GM12878 (cell line): ENCODE measurements at regions not wholly inside any gene's neighbourhood (a gene's known extent, or its start where the extent isn't known, plus 50 kb on each side); places are given as distances from the start of the nearest gene placed in this dataset.

Source experiments
- ATAC-seq: fragments of 200-7000 bp; cut with Tn5 transposase; 3 replicates; pipeline ENCODE4 v1.9.1; 2020; ENCODE audit warnings: mild to moderate bottlenecking, moderate library complexity
- BruUV-seq: library from RNA; stranded (reverse); fragments of 400-500 nt; replicated peaks from 2 replicates; lab custom pipeline; 2021; lab: Mats Ljungman, UMichigan
- CTCF ChIA-PET: fragments of 300-600 bp; sonication (Branson Sonifier 250); formaldehyde crosslinking; extraction: SDS; loops from one replicate; lab custom pipeline; 2021; ENCODE audit warnings: inconsistent platforms; lab: Yijun Ruan, JAX
- POLR2A ChIA-PET: fragments of 350-600 bp; formaldehyde crosslinking; extraction: SDS; loops from one replicate; lab custom pipeline; 2021; ENCODE audit warnings: inconsistent platforms; lab: Charles Lee
- RAD21 ChIA-PET: fragments of 300-600 bp; sonication (Branson Sonifier 250); formaldehyde crosslinking; loops from one replicate; lab custom pipeline; 2023; ENCODE audit warnings: antibody characterized with exemption; ENCODE audit not compliant: unreplicated experiment; lab: Charles Lee
- SMC1A ChIA-PET: fragments of 300-600 bp; sonication (Branson Sonifier 250); formaldehyde crosslinking; loops from one replicate; lab custom pipeline; 2023; ENCODE audit not compliant: unreplicated experiment, uncharacterized antibody; lab: Charles Lee
- DNase-seq: peaks from one replicate; pipeline ENCODE4 v3.0.0-alpha.2; 2011; ENCODE audit warnings: low read depth, low spot score
- FAIRE-seq: peaks from 3 replicates; lab custom pipeline; 2011; peaks lifted over from hg19 to GRCh38; lab: Jason Lieb, UNC
- H2AFZ ChIP-seq: 2 replicates; pipeline ENCODE4 v1.6.0; 2011; ENCODE audit warnings: low read depth, low read length, control low read depth; ENCODE audit not compliant: control insufficient read depth
- H3K27ac ChIP-seq: 2 replicates; pipeline ENCODE4 v1.5.1; 2011; ENCODE audit warnings: control low read depth; ENCODE audit not compliant: control insufficient read depth, insufficient read depth
- H3K27me3 ChIP-seq, 2 experiments: replicated peaks in 1 of 2; 2 replicates each; pipeline versions ENCODE4 v1.6.0 to v1.6.1; 2011; ENCODE audit warnings: low read length in 1 of 2; ENCODE audit not compliant: control insufficient read depth in 2 of 2, insufficient read depth in 2 of 2
- H3K36me3 ChIP-seq, 2 experiments: 2 replicates each; pipeline ENCODE4 v1.5.1; 2011; ENCODE audit warnings: low read length in 1 of 2; ENCODE audit not compliant: control insufficient read depth in 2 of 2, insufficient read depth in 2 of 2
- H3K4me1 ChIP-seq: 2 replicates; pipeline ENCODE4 v1.6.1; 2011; ENCODE audit warnings: mild to moderate bottlenecking, low read length, moderate library complexity, mixed read lengths; ENCODE audit not compliant: control insufficient read depth, insufficient read depth
- H3K4me2 ChIP-seq: 2 replicates; pipeline ENCODE4 v1.6.0; 2011; ENCODE audit warnings: control low read depth; ENCODE audit not compliant: control insufficient read depth, insufficient read depth
- H3K4me3 ChIP-seq: fragments of 200-600 bp; sonication (generic); 2 replicates; pipeline ENCODE4 v1.5.1; 2016
- H3K79me2 ChIP-seq: 2 replicates; pipeline ENCODE4 v1.6.0; 2011; ENCODE audit warnings: low read length; ENCODE audit not compliant: control insufficient read depth, insufficient read depth
- H3K9ac ChIP-seq: 2 replicates; pipeline ENCODE4 v1.8.0; 2011; ENCODE audit warnings: low read length, control low read depth, mixed read lengths; ENCODE audit not compliant: control insufficient read depth, insufficient read depth
- H3K9me3 ChIP-seq: replicated peaks from 3 replicates; pipeline ENCODE4 v1.5.1; 2011; ENCODE audit warnings: mild to moderate bottlenecking, low read length; ENCODE audit not compliant: control insufficient read depth, insufficient read depth
- H4K20me1 ChIP-seq: 2 replicates; pipeline ENCODE4 v1.6.0; 2011; ENCODE audit not compliant: control insufficient read depth, insufficient read depth
- BCL11A ChIP-seq: IDR thresholded peaks from 2 replicates; pipeline ENCODE4 v1.6.1; 2011; ENCODE audit warnings: low read depth, low read length
- CREM ChIP-seq: IDR thresholded peaks from 2 replicates; pipeline ENCODE4 v1.6.1; 2014; ENCODE audit warnings: antibody characterized with exemption, low read depth
- IKZF2 ChIP-seq, 2 experiments: fragments of 450-650 bp; IDR thresholded peaks; 2 replicates each; pipeline ENCODE4 v1.6.1; 2017; ENCODE audit warnings: mild to moderate bottlenecking in 2 of 2, moderate library complexity in 2 of 2
- NFYB ChIP-seq: IDR thresholded peaks from 2 replicates; pipeline ENCODE4 v1.6.1; 2011; ENCODE audit warnings: low read depth, mild to moderate bottlenecking, low read length, improper control_type of control experiment, moderate library complexity; ENCODE audit not compliant: insufficient read depth
- NRF1 ChIP-seq: conservative IDR thresholded peaks from 2 replicates; pipeline ENCODE4 v1.6.1; 2011; ENCODE audit warnings: mild to moderate bottlenecking, low read depth, low read length, improper control_type of control experiment
- RBBP5 ChIP-seq: fragments of 200-600 bp; sonication (generic); conservative IDR thresholded peaks from 2 replicates; pipeline ENCODE4 v1.6.1; 2016
- RFX5 ChIP-seq: IDR thresholded peaks from 2 replicates; pipeline ENCODE4 v1.6.1; 2011; ENCODE audit warnings: low read depth, low read length, improper control_type of control experiment
- WGBS: methylation state at CpG from one replicate; pipeline ENCODE4 v1.1.6; 2016; ENCODE audit warnings: low lambda C conversion rate; ENCODE audit not compliant: insufficient replicate concordance, insufficient coverage; ENCODE audit errors: missing lambda C conversion rate; 5-methylcytosine and 5-hydroxymethylcytosine counted together
- in situ Hi-C: fragments of 300-500 bp; cut with MboI; formaldehyde crosslinking; loops from 9 replicates; pipeline ENCODE4 v1.14.3; 2018; ENCODE audit warnings: mixed read lengths
- intact Hi-C: fragments of 100-400 bp; cut with micrococcal nuclease; formaldehyde crosslinking; loops from one replicate; pipeline ENCODE4 v1.14.2; 2022; ENCODE audit not compliant: unreplicated experiment
- TF ChIP-seq, protein P1 (sequence below): fragments of 450-650 bp; IDR thresholded peaks from 2 replicates; pipeline ENCODE4 v1.6.1; 2017; ENCODE audit warnings: mild to moderate bottlenecking, low read depth, inconsistent platforms; ENCODE audit not compliant: poor library complexity, severe bottlenecking
- TF ChIP-seq, protein P2 (sequence below): fragments of 450-650 bp; IDR thresholded peaks from 2 replicates; pipeline ENCODE4 v1.6.1; 2014; ENCODE audit warnings: mild to moderate bottlenecking
- TF ChIP-seq, protein P3 (sequence below): fragments of 450-650 bp; IDR thresholded peaks from 2 replicates; pipeline ENCODE4 v1.6.1; 2017; ENCODE audit warnings: borderline replicate concordance
- TF ChIP-seq, protein P4 (sequence below): fragments of 150-350 bp; IDR thresholded peaks from 2 replicates; pipeline ENCODE4 v1.6.1; 2014; ENCODE audit warnings: mild to moderate bottlenecking, low read depth, low read length

DNA sequence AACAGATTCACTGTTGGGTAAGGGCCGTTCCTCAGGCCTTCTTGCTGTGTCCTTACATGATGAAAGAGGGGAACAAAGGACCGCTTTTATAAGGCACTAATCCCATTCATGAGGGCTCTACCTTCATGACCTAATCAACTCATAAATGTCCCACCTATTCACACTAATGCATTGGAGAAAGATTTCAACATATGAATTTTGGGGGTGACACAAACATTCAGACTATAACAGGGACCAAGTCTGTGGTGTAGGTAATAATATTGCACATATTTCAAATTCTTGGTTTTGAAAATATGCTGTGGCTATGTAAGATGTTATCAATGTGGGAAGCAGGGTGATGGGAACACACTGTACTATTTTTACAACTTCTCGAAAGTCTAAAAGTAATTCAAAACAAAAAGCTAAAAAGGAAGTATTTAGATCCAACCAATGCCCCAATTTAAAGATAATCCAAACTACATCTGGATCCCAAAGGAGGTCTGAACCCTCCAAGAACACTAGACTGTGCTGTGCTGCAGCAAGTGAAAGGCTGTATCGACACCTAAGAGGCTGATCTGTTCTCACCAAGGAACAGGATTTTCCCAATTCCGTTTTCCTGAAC is 82.4 kb upstream of the TGIF1 start:
- SMC1A ChIA-PET = no interaction called here
- no TSS peak for BruUV-seq
- TF ChIP-seq IKZF2 (IDR thresholded peaks at IDR 0.05) = no peak
- no peak for TF ChIP-seq BCL11A
- no peak for TF ChIP-seq RBBP5
- no peak for TF ChIP-seq RFX5
- TF ChIP-seq, protein P1, sequence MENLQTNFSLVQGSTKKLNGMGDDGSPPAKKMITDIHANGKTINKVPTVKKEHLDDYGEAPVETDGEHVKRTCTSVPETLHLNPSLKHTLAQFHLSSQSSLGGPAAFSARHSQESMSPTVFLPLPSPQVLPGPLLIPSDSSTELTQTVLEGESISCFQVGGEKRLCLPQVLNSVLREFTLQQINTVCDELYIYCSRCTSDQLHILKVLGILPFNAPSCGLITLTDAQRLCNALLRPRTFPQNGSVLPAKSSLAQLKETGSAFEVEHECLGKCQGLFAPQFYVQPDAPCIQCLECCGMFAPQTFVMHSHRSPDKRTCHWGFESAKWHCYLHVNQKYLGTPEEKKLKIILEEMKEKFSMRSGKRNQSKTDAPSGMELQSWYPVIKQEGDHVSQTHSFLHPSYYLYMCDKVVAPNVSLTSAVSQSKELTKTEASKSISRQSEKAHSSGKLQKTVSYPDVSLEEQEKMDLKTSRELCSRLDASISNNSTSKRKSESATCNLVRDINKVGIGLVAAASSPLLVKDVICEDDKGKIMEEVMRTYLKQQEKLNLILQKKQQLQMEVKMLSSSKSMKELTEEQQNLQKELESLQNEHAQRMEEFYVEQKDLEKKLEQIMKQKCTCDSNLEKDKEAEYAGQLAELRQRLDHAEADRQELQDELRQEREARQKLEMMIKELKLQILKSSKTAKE = no peak
- TF ChIP-seq, protein P2, sequence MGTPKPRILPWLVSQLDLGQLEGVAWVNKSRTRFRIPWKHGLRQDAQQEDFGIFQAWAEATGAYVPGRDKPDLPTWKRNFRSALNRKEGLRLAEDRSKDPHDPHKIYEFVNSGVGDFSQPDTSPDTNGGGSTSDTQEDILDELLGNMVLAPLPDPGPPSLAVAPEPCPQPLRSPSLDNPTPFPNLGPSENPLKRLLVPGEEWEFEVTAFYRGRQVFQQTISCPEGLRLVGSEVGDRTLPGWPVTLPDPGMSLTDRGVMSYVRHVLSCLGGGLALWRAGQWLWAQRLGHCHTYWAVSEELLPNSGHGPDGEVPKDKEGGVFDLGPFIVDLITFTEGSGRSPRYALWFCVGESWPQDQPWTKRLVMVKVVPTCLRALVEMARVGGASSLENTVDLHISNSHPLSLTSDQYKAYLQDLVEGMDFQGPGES = no peak
- no peak for TF ChIP-seq NRF1
- TF ChIP-seq, protein P3, sequence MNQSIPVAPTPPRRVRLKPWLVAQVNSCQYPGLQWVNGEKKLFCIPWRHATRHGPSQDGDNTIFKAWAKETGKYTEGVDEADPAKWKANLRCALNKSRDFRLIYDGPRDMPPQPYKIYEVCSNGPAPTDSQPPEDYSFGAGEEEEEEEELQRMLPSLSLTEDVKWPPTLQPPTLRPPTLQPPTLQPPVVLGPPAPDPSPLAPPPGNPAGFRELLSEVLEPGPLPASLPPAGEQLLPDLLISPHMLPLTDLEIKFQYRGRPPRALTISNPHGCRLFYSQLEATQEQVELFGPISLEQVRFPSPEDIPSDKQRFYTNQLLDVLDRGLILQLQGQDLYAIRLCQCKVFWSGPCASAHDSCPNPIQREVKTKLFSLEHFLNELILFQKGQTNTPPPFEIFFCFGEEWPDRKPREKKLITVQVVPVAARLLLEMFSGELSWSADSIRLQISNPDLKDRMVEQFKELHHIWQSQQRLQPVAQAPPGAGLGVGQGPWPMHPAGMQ = no peak
- no peak for TF ChIP-seq NFYB
- TF ChIP-seq CREM = no peak
- TF ChIP-seq, protein P4, sequence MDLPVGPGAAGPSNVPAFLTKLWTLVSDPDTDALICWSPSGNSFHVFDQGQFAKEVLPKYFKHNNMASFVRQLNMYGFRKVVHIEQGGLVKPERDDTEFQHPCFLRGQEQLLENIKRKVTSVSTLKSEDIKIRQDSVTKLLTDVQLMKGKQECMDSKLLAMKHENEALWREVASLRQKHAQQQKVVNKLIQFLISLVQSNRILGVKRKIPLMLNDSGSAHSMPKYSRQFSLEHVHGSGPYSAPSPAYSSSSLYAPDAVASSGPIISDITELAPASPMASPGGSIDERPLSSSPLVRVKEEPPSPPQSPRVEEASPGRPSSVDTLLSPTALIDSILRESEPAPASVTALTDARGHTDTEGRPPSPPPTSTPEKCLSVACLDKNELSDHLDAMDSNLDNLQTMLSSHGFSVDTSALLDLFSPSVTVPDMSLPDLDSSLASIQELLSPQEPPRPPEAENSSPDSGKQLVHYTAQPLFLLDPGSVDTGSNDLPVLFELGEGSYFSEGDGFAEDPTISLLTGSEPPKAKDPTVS = no peak

More for the DNA sequence above, 82.4 kb upstream of the TGIF1 start:
- CTCF ChIA-PET = no interaction called here
- Histone ChIP-seq H3K9ac (no peak overlapping the region), H3K4me3 (no peak overlapping the region), H3K36me3 (no peaks in the 10 kb centered on the region), H2AFZ (no peak overlapping the region), H3K27ac (no peak overlapping the region), H3K79me2 (no peaks in the 10 kb centered on the region), H3K27me3 (no peaks in the 10 kb centered on the region), H4K20me1 (no peaks in the 10 kb centered on the region), H3K4me1 (no peaks in the 10 kb centered on the region), H3K9me3 (no peaks in the 10 kb centered on the region), H3K4me2 (no peak overlapping the region)
- DNase-seq (no peak), ATAC-seq (no peak), FAIRE-seq (no peak)
- in situ Hi-C loops (no loop called here), intact Hi-C loops (no loop called here)
- 9% methylated on average over 5 of the region's 5 CpGs for WGBS
- RAD21 ChIA-PET = no interaction called here
- POLR2A ChIA-PET = no interaction called here
